ENCODE measurements at regions not wholly inside any gene's neighbourhood (a gene's known extent, or its start where the extent isn't known, plus 50 kb on each side); places are given as distances from the start of the nearest gene placed in this dataset.

DNA sequence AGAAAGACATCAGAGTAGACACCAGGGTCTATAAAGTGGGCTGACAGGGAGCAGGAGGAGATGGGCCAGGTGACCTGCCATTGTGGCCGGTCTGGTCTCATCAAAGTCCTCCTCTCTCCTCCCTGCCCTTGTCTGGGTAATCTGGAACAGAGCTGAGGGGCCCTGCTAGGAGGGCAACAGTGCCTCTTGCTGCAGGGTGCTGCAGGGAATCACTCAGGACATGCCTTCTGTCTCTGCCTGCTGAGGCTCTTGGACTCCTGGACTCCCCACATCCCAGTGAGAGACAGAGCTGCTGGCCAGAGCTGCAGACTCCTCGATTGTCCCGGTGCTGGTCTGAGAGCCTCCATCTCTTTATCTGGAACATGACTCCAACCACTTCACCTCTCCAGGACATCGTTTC, 366.1 kb upstream of the DUSP10 start (continued):
- TF ChIP-seq CHD1 (IDR thresholded peaks at IDR 0.05; ENCODE audit: low read depth, low read length) (no peak), HDAC6 (IDR thresholded peaks at IDR 0.05; ENCODE audit: low read depth, low read length) (no peak), CTBP2 (IDR thresholded peaks at IDR 0.05; ENCODE audit: borderline replicate concordance, insufficient read depth, insufficient read length, low read length) (no peak), JUND (IDR thresholded peaks at IDR 0.05; ENCODE audit: low read length) (no peak)

Data from H1 (cell line).